ENCODE measurements at regions not wholly inside any gene's neighbourhood (a gene's known extent, or its start where the extent isn't known, plus 50 kb on each side); places are given as distances from the start of the nearest gene placed in this dataset.

DNA sequence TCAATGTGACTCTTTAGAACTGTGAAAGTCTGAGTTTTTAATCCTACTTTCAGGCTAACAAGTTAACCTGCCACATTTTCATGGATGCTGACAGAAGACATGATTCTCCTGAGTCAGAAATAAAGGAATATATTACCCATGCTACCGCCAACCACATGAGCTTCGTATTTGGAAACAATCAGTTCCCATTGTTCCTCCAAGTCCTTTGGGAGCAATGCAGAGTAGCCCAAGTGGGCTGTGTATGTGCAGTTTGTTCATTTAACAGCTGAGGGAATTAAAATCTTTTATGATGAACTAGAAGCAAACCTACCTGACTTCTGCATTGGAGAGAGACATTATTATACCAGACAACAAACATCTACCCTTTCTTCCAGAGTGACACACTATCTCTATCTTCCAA lies 169.3 kb upstream of the BET1 start:
- ChIA-PET POLR2A (no interaction called here), CTCF (no interaction called here)
- no peak overlapping the region for H3K4me3 ChIP-seq
- 93% methylated on average over 2 of the region's 2 CpGs for WGBS (ENCODE audit: missing lambda C conversion rate)
- FAIRE-seq (no peak), DNase-seq (ENCODE audit: low read depth in 1 of 2, low spot score in 1 of 2) (no peak), ATAC-seq (no peak)
- no peaks in the 10 kb centered on the region for H3K9me3 ChIP-seq
- TF ChIP-seq, protein P1, sequence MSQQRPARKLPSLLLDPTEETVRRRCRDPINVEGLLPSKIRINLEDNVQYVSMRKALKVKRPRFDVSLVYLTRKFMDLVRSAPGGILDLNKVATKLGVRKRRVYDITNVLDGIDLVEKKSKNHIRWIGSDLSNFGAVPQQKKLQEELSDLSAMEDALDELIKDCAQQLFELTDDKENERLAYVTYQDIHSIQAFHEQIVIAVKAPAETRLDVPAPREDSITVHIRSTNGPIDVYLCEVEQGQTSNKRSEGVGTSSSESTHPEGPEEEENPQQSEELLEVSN (IDR thresholded peaks at IDR 0.05; ENCODE audit: borderline replicate concordance, low read depth), result no peak
- no peak for TF ChIP-seq SREBF2 (IDR thresholded peaks at IDR 0.05)
- TF ChIP-seq MYC (IDR thresholded peaks at IDR 0.05; ENCODE audit: borderline replicate concordance, low read length), result no peak
- TF ChIP-seq HOXA7 (CRISPR knock-in tag; IDR thresholded peaks at IDR 0.05), result no peak
- no peak for TF ChIP-seq MAZ (IDR thresholded peaks at IDR 0.05; ENCODE audit: borderline replicate concordance, low read depth, low read length)
- H3K27ac ChIP-seq, result no peak overlapping the region
- no peaks in the 10 kb centered on the region for H3K4me1 ChIP-seq
- no peak overlapping the region for H3K4me2 ChIP-seq

DNA sequence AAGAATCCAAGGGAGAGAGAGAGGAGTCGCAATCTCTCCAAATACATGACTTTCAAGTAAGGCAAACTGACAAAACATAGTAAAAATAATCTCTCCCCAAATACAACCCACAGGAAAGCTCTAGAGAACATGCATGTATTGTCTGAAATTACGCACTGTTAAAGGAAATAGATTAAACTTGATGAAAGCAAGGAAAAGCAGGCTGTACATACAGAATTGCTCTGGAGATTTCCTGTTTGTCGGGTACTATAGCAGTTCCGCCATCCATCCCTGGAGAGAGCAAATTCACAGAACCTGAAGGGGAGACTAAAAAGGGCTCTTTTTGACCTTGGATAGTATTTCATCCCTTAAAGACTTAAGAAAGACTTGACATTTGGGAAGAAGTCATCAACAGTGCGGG lies 170.2 kb upstream of the BET1 start:
- Histone ChIP-seq H3K4me3 (no peak overlapping the region), H3K4me1 (no peaks in the 10 kb centered on the region), H3K9me3 (no peaks in the 10 kb centered on the region), H3K27ac (no peak overlapping the region), H3K4me2 (no peak overlapping the region)
- WGBS (ENCODE audit: missing lambda C conversion rate), result 92% methylated on average over 5 of the region's 5 CpGs
- CTCF ChIA-PET, result interaction anchor here (0.7 to 1.7 kb wide), 2 partner anchors 13 to 48 kb away, joined by 3 to 4 read pairs; no protein-coding TSS in a partner anchor
- no peak for DNase-seq (ENCODE audit: low read depth in 1 of 2, low spot score in 1 of 2)
- FAIRE-seq, result no peak
- POLR2A ChIA-PET, result no interaction called here
- TF ChIP-seq HDAC2 (IDR thresholded peaks at IDR 0.05) (no peak), SMC3 (IDR thresholded peaks at IDR 0.05) (no peak), CBX8 (IDR thresholded peaks at IDR 0.05) (no peak), RARB (CRISPR knock-in tag; IDR thresholded peaks at IDR 0.05) (no peak), GATA3 (IDR thresholded peaks at IDR 0.05; ENCODE audit: borderline replicate concordance) (no peak), NPAS2 (CRISPR knock-in tag; IDR thresholded peaks at IDR 0.05; ENCODE audit: borderline replicate concordance) (no peak), JUNB (IDR thresholded peaks at IDR 0.05) (no peak), NR3C1 (IDR thresholded peaks at IDR 0.05) (no peak), ESRRA (IDR thresholded peaks at IDR 0.05; ENCODE audit: borderline replicate concordance, low read length) (no peak), JUN (IDR thresholded peaks at IDR 0.05) (no peak), RCOR1 (IDR thresholded peaks at IDR 0.05; ENCODE audit: low read depth, low read length) (no peak), CHD2 (IDR thresholded peaks at IDR 0.05; ENCODE audit: low read length, partially characterized antibody) (no peak)
- TF ChIP-seq, protein P2, sequence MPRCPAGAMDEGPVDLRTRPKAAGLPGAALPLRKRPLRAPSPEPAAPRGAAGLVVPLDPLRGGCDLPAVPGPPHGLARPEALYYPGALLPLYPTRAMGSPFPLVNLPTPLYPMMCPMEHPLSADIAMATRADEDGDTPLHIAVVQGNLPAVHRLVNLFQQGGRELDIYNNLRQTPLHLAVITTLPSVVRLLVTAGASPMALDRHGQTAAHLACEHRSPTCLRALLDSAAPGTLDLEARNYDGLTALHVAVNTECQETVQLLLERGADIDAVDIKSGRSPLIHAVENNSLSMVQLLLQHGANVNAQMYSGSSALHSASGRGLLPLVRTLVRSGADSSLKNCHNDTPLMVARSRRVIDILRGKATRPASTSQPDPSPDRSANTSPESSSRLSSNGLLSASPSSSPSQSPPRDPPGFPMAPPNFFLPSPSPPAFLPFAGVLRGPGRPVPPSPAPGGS (IDR thresholded peaks at IDR 0.05), result no peak
- TF ChIP-seq, protein P3, sequence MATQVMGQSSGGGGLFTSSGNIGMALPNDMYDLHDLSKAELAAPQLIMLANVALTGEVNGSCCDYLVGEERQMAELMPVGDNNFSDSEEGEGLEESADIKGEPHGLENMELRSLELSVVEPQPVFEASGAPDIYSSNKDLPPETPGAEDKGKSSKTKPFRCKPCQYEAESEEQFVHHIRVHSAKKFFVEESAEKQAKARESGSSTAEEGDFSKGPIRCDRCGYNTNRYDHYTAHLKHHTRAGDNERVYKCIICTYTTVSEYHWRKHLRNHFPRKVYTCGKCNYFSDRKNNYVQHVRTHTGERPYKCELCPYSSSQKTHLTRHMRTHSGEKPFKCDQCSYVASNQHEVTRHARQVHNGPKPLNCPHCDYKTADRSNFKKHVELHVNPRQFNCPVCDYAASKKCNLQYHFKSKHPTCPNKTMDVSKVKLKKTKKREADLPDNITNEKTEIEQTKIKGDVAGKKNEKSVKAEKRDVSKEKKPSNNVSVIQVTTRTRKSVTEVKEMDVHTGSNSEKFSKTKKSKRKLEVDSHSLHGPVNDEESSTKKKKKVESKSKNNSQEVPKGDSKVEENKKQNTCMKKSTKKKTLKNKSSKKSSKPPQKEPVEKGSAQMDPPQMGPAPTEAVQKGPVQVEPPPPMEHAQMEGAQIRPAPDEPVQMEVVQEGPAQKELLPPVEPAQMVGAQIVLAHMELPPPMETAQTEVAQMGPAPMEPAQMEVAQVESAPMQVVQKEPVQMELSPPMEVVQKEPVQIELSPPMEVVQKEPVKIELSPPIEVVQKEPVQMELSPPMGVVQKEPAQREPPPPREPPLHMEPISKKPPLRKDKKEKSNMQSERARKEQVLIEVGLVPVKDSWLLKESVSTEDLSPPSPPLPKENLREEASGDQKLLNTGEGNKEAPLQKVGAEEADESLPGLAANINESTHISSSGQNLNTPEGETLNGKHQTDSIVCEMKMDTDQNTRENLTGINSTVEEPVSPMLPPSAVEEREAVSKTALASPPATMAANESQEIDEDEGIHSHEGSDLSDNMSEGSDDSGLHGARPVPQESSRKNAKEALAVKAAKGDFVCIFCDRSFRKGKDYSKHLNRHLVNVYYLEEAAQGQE (IDR thresholded peaks at IDR 0.05), result no peak
- TF ChIP-seq, protein P4, sequence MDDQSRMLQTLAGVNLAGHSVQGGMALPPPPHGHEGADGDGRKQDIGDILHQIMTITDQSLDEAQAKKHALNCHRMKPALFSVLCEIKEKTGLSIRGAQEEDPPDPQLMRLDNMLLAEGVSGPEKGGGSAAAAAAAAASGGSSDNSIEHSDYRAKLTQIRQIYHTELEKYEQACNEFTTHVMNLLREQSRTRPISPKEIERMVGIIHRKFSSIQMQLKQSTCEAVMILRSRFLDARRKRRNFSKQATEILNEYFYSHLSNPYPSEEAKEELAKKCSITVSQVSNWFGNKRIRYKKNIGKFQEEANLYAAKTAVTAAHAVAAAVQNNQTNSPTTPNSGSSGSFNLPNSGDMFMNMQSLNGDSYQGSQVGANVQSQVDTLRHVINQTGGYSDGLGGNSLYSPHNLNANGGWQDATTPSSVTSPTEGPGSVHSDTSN (IDR thresholded peaks at IDR 0.05), result no peak
- TF ChIP-seq, protein P5, sequence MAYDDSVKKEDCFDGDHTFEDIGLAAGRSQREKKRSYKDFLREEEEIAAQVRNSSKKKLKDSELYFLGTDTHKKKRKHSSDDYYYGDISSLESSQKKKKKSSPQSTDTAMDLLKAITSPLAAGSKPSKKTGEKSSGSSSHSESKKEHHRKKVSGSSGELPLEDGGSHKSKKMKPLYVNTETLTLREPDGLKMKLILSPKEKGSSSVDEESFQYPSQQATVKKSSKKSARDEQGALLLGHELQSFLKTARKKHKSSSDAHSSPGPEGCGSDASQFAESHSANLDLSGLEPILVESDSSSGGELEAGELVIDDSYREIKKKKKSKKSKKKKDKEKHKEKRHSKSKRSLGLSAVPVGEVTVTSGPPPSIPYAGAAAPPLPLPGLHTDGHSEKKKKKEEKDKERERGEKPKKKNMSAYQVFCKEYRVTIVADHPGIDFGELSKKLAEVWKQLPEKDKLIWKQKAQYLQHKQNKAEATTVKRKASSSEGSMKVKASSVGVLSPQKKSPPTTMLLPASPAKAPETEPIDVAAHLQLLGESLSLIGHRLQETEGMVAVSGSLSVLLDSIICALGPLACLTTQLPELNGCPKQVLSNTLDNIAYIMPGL (CRISPR knock-in tag; IDR thresholded peaks at IDR 0.05; ENCODE audit: borderline replicate concordance), result no peak
- ATAC-seq, result no peak
